HS-27A (cell line): ENCODE measurements at regions not wholly inside any gene's neighbourhood (a gene's known extent, or its start where the extent isn't known, plus 50 kb on each side); places are given as distances from the start of the nearest gene placed in this dataset.

Experiments
- DNase-seq: peaks from one replicate; pipeline ENCODE4 v3.0.0-alpha.2; 2012; ENCODE audit warnings: low read depth, missing footprints

GRCh38 chr15:88707771-88708654 is 69.2 kb downstream of the ISG20 start:
- no peak for DNase-seq

- DNase-seq, result no peak
Observed at GRCh38 chr15:88708655-88709054, 69.8 kb downstream of the ISG20 start.

- DNase-seq, result no peak
Observed at GRCh38 chr15:88710027-88710715, 71.4 kb downstream of the ISG20 start.

GRCh38 chr15:88711806-88712205 is 73.0 kb downstream of the ISG20 start:
- no peak for DNase-seq

GRCh38 chr15:88714782-88715372 is 76.1 kb downstream of the ISG20 start:
- DNase-seq, result no peak

GRCh38 chr15:88716543-88717381 is 77.9 kb downstream of the ISG20 start:
- no peak for DNase-seq

DNA sequence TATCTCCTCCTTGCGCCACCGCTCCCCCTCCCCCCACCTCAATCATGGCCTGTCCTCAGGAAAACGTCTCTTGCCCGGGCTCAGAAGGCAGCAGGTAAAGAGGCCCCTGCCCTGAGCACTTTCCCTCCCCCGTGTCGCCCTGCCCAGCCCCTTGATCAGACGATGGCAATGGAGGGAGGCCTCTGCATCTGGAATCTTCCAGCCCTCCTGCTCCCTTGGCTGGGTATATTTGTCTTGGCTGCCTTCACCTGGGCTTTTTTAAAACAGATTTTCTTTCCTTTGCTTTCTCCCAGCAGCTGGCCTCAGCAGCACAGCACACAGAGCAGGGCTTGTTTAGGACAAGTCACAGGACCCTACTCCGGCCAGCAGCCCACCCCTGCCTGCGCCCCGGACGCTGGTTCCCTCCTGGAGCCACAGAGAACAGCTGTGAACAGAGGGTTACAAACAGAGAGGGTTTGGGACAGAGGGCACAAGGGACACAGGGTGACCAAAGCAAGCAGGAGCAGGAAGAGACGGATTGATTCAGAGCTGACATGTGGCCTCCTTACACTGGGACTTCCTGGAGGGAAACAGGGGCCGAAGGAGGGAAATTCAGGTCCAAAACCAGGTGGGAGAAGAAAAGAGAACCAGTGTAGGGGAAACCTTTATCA is 78.7 kb downstream of the ISG20 start:
- no peak for DNase-seq

GRCh38 chr15:88718731-88719130 is 79.9 kb downstream of the ISG20 start:
- DNase-seq, result no peak

- DNase-seq, result no peak
Observed at GRCh38 chr15:88719654-88720053, 80.8 kb downstream of the ISG20 start.

- DNase-seq, result no peak
Observed at GRCh38 chr15:88725305-88726210, 77.7 kb upstream of the ACAN start.

DNA sequence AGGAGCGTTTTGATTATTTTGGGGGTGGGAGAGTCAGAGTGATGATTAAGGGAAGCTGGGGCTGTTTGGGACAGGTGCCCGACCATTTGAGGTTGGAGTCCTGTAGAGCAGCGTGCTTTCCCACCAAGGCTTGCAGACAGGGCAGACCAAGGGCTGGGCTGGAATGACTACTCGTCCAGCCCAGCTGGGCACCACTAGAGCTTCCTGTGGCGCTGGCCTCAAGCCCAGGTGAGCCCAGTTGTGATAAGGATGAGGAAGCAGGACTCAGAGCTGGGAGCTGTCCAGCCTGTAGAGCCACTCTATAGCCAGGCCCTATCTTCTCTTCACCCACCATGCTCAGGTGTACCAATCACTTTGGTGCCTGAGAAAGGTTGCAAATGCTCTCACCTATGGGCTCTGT is 75.8 kb upstream of the ACAN start:
- DNase-seq, result no peak

DNA sequence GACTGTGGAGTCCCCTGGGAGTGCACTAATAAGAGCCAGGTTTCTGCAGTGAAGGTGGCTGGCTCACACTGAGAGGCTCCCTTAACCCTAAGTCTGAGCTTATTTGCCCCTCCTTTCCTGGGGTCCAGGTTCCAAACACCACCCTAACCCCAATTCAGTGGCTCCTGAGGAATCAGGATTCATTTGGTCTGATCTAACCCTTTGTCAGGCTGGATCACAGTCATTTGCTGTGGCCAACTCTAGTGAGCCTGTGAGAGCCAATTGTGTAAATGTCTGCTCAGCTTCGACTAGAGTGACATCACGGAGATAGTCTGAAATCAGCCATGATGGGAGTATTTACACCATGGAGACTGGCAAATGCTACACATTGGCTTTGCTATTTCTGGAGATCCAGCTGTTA is 73.7 kb upstream of the ACAN start:
- no peak for DNase-seq

DNA sequence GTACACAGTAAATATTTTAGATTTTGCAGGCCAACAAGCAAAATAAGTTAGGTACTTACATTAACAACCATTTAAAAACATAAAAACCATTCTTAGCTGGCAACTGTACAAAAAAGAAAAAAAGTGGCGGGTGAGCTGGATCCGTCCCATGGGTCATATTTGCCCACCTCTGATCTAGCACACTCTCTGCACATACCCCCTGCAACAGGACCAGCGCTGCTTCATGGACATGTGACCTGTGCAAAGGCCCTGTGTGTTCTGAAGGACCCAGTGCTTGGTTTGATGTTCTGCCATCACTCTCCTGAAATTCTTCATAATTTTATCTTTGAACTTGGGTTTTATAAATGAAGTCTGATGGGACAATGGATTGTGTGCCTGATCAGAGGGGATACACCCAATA is 72.5 kb upstream of the ACAN start:
- no peak for DNase-seq

- DNase-seq, result no peak
Observed at GRCh38 chr15:88735212-88735611, 68.0 kb upstream of the ACAN start.

DNA sequence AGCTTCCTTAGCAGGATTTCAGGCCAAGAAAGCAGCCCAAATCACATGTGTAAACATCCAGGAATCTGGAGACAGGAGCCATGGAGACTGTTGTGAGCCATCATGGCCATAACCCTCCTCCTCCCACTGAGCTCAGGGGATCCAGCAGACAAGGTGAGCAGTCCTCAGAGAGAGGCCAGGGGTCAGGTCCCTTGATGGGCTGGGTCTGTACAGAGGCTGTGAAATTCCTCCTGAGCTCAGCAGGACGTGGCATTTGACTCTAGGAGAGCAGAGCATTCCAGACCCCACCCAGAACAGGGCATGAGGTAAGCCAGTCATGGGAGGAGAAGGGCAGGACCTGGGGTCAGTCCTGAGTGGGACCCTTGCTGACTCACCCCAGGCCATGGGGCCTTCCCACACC is 67.0 kb upstream of the ACAN start:
- DNase-seq, result no peak

DNA sequence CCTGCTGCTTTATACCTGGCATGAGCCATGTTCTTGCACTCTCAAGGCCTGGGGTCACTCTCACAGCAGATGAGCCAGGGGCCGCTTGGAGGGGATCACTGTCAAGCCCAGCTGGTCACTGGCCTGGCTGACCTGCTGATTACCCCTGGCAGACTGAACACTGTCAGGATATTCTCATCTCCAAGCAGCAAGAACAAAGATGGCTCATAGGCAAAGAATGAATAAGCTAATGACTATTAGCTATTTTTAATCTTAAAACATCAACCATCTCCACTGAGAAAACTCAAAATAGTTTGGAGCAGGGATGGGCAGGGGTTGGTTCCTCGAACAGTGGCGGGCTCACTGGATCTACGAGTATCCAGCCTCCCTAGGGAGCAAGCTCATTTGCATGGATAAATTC is 64.4 kb upstream of the ACAN start:
- DNase-seq, result no peak

DNA sequence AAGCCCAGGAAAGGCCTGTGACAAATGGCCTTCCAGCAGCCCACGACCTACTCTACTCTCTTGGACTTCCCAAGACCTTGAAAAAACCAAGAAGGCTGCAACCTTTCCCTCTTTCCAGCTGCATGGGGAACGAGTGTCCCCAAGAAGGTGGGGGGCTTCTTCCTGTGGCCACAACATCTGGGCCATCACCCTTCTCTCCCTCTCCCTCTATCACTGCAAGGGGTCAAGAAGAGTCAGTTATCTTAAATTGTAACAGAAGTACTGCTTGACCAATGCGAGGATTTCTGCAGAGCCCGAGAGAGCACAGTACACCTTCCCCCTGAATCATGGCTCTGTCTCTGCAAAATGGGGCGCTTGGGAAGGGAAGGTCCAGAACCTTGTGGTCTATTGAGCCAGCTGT is 63.7 kb upstream of the ACAN start:
- no peak for DNase-seq

DNA sequence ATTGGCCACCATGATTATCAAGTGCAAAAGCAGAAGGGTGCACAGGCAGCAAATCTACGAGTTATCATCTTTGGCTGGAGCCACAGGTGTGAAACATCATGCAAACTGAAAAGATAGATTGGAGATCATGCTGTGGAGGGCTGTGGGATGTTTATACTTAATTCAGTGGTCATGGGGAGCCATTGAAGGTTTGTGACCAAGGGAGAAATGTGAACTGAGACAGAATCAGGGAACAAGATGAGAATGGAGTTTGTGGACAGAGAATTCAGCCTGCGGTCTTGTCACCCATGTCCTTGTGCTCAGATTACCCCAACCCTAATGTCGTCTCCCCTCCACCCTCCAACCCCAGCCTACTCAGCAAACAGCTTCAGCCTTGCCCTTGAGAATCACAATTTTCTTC is 62.9 kb upstream of the ACAN start:
- no peak for DNase-seq

GRCh38 chr15:88741046-88741445 is 62.2 kb upstream of the ACAN start:
- no peak for DNase-seq

GRCh38 chr15:88741671-88742070 is 61.6 kb upstream of the ACAN start:
- DNase-seq, result no peak

- no peak for DNase-seq
Observed at GRCh38 chr15:88742161-88742560, 61.1 kb upstream of the ACAN start.
